HepG2 (cell line): ENCODE measurements at regions not wholly inside any gene's neighbourhood (a gene's known extent, or its start where the extent isn't known, plus 50 kb on each side); places are given as distances from the start of the nearest gene placed in this dataset.
A peak's percentile ranks its signal among the peaks of the same experiment; 100 is the strongest.

Experiments
- ATAC-seq: fragments of 200-7000 bp; cut with Tn5 transposase; 3 replicates; pipeline ENCODE4 v1.9.1; 2020; ENCODE audit warnings: mild to moderate bottlenecking, moderate library complexity
- BruUV-seq: library from RNA; stranded (reverse); fragments of 400-500 nt; replicated peaks from 2 replicates; lab custom pipeline; 2021; lab: Mats Ljungman, UMichigan
- CTCF ChIA-PET: fragments of 300-600 bp; formaldehyde crosslinking; extraction: SDS; loops from one replicate; lab custom pipeline; 2021; ENCODE audit warnings: low total read pairs, inconsistent platforms, low intra/inter-chr PET ratio; lab: Yijun Ruan, JAX
- POLR2A ChIA-PET: fragments of 350-600 bp; sonication (Branson Sonifier 250); formaldehyde crosslinking; loops from one replicate; lab custom pipeline; 2020; ENCODE audit warnings: antibody characterized with exemption, inconsistent platforms; lab: Yijun Ruan, JAX
- DNase-seq: peaks from one replicate; pipeline ENCODE4 v3.0.0-alpha.2; 2015; ENCODE audit warnings: low spot score
- FAIRE-seq: peaks from 3 replicates; lab custom pipeline; 2011; peaks lifted over from hg19 to GRCh38; lab: Jason Lieb, UNC
- H2AFZ ChIP-seq: one replicate; pipeline ENCODE4 v1.6.1; 2011; ENCODE audit warnings: low read length, inconsistent platforms
- H3K27ac ChIP-seq: fragments of 300-600 bp; 3 replicates; pipeline ENCODE4 v1.8.0; 2011; ENCODE audit warnings: mixed run types, mild to moderate bottlenecking, mixed read lengths, low read length, inconsistent platforms; ENCODE audit not compliant: insufficient read depth; ENCODE audit errors: extremely low read length
- H3K27me3 ChIP-seq, 2 experiments: fragments of 200-600 bp in 1 of 2; 2 replicates in 1 of 2; 3 replicates in 1 of 2; pipeline versions ENCODE4 v1.6.0 to v1.8.0; 2011; ENCODE audit warnings: low read length in 2 of 2, mild to moderate bottlenecking in 2 of 2, moderate library complexity in 2 of 2, inconsistent platforms in 1 of 2; ENCODE audit not compliant: insufficient read depth in 2 of 2, control insufficient read depth in 1 of 2
- H3K36me3 ChIP-seq, 2 experiments: fragments of 200-600 bp in 1 of 2; replicated peaks in 1 of 2; 2 replicates in 1 of 2; 3 replicates in 1 of 2; pipeline versions ENCODE4 v1.5.1 to v1.8.0; 2011; ENCODE audit warnings: low read length in 2 of 2, inconsistent platforms in 1 of 2; ENCODE audit not compliant: insufficient read depth in 2 of 2, control insufficient read depth in 1 of 2
- H3K4me1 ChIP-seq: 2 replicates; pipeline ENCODE4 v1.5.1; 2012; ENCODE audit warnings: low read length, inconsistent platforms; ENCODE audit not compliant: insufficient read depth
- H3K4me2 ChIP-seq: 2 replicates; pipeline ENCODE4 v1.6.0; 2011; ENCODE audit warnings: low read depth, low read length, inconsistent platforms
- H3K4me3 ChIP-seq, 3 experiments: fragments of 200-600 bp in 1 of 3; sonication (generic), shearing (Covaris generic) in 1 of 3; replicated peaks in 1 of 3; 2 replicates each; pipeline ENCODE4 v1.5.1; 2011 to 2016; ENCODE audit warnings: low read length in 3 of 3, inconsistent platforms in 2 of 3, low read depth in 2 of 3, mild to moderate bottlenecking in 2 of 3, control low read depth in 1 of 3, mixed read lengths in 1 of 3; ENCODE audit not compliant: insufficient read depth in 1 of 3
- H3K79me2 ChIP-seq: one replicate; pipeline ENCODE4 v1.6.1; 2011; ENCODE audit warnings: low read length, inconsistent platforms; ENCODE audit not compliant: insufficient read depth
- H3K9ac ChIP-seq: 2 replicates; pipeline ENCODE4 v1.6.0; 2011; ENCODE audit warnings: mild to moderate bottlenecking, low read depth, low read length, inconsistent platforms; ENCODE audit not compliant: insufficient read depth
- H3K9me3 ChIP-seq: 2 replicates; pipeline ENCODE4 v1.5.1; 2012; ENCODE audit warnings: mild to moderate bottlenecking, low read length
- H4K20me1 ChIP-seq: 2 replicates; pipeline ENCODE4 v1.6.0; 2011; ENCODE audit warnings: inconsistent platforms, mild to moderate bottlenecking, low read length, moderate library complexity; ENCODE audit not compliant: insufficient read depth
- CEBPB ChIP-seq: IDR thresholded peaks from 2 replicates; pipeline ENCODE4 v1.6.1; 2011; ENCODE audit warnings: low read depth, low read length, improper control_type of control experiment, borderline replicate concordance
- MYNN ChIP-seq: sonication (generic); formaldehyde crosslinking; IDR thresholded peaks from 2 replicates; pipeline ENCODE4 v1.4.0; 2020; ENCODE audit warnings: mild to moderate bottlenecking, low read depth, missing genetic modification reagents
- RAD51 ChIP-seq: fragments of 450-650 bp; IDR thresholded peaks from 2 replicates; pipeline ENCODE4 v1.6.1; 2016; ENCODE audit warnings: borderline replicate concordance
- TFDP1 ChIP-seq: IDR thresholded peaks from 2 replicates; pipeline ENCODE4 v1.6.1; 2016; ENCODE audit warnings: missing compliant biosample characterization, missing genetic modification reagents, borderline replicate concordance
- THYN1 ChIP-seq: sonication (generic); formaldehyde crosslinking; IDR thresholded peaks from 2 replicates; pipeline ENCODE4 v1.8.1; 2023; ENCODE audit warnings: low read depth, mild to moderate bottlenecking, moderate library complexity, missing genetic modification reagents, borderline replicate concordance
- ZNF331 ChIP-seq: sonication (generic); formaldehyde crosslinking; IDR thresholded peaks from 2 replicates; pipeline ENCODE4 v1.4.0; 2020; ENCODE audit warnings: missing genetic modification reagents
- WGBS: methylation state at CpG from one replicate; pipeline ENCODE4 v1.1.6; 2017; ENCODE audit warnings: low lambda C conversion rate; 5-methylcytosine and 5-hydroxymethylcytosine counted together
- in situ Hi-C: cut with HindIII; loops from 2 replicates; pipeline ENCODE4 v1.10.0; 2017; ENCODE audit warnings: low pct_unique_long_range_greater_than_20kb; ENCODE audit not compliant: extremely low pct_ligation_motif_present
- intact Hi-C: fragments of 100-400 bp; cut with micrococcal nuclease; formaldehyde crosslinking; loops from one replicate; pipeline ENCODE4 v1.10.0; 2022; ENCODE audit not compliant: unreplicated experiment

GRCh38 chr12:89840162-89840922 lies 131.7 kb upstream of the ATP2B1 start:
- H3K9ac ChIP-seq: no peak overlapping the region
- POLR2A ChIA-PET: no interaction called here
- H3K27ac ChIP-seq: no peak overlapping the region
- WGBS: 3% methylated on average over 4 of the region's 4 CpGs
- H3K27me3 ChIP-seq: no peaks in the 10 kb centered on the region
- TF ChIP-seq CEBPB (peak; percentile 61; the same call in 1 of the 2 replicates), MYNN (CRISPR knock-in tag) (no peak), ZNF331 (no peak), TFDP1 (CRISPR knock-in tag) (no peak)
- TF ChIP-seq, all 625 proteins: peak for 1
- FAIRE-seq (no peak), ATAC-seq (no peak), DNase-seq (no peak)
- in situ Hi-C loops (no loop called here), intact Hi-C loops (no loop called here)
- BruUV-seq: no TSS peak
- no peaks in the 10 kb centered on the region for H3K79me2 ChIP-seq
- no peak overlapping the region for H3K4me3 ChIP-seq
- CTCF ChIA-PET: no interaction called here
- no peaks in the 10 kb centered on the region for H3K9me3 ChIP-seq
- no peaks in the 10 kb centered on the region for H3K4me1 ChIP-seq
- H3K36me3 ChIP-seq: no peaks in the 10 kb centered on the region
- no peak overlapping the region for H2AFZ ChIP-seq
- H3K4me2 ChIP-seq: no peak overlapping the region
- no peaks in the 10 kb centered on the region for H4K20me1 ChIP-seq

GRCh38 chr12:89839444-89839843 lies 130.8 kb upstream of the ATP2B1 start:
- Histone ChIP-seq H4K20me1 (no peaks in the 10 kb centered on the region), H3K4me3 (no peak overlapping the region), H3K79me2 (no peaks in the 10 kb centered on the region), H3K36me3 (no peaks in the 10 kb centered on the region), H2AFZ (no peak overlapping the region), H3K4me1 (no peaks in the 10 kb centered on the region), H3K27ac (no peak overlapping the region), H3K27me3 (no peaks in the 10 kb centered on the region), H3K9ac (no peak overlapping the region), H3K4me2 (no peak overlapping the region), H3K9me3 (no peaks in the 10 kb centered on the region)
- ChIA-PET CTCF (no interaction called here), POLR2A (no interaction called here)
- whole genome bisulfite sequencing: 13% methylated on average over 2 of the region's 2 CpGs
- ATAC-seq (no peak), FAIRE-seq (no peak), DNase-seq (no peak)
- BruUV-seq: no TSS peak
- TF ChIP-seq RAD51 (peak; percentile 46; the same call in 1 of the 2 replicates), THYN1 (CRISPR knock-in tag) (no peak)
- in situ Hi-C loops: no loop called here
- intact Hi-C loops: no loop called here
